HEK293 (cell line): ENCODE measurements at regions not wholly inside any gene's neighbourhood (a gene's known extent, or its start where the extent isn't known, plus 50 kb on each side); places are given as distances from the start of the nearest gene placed in this dataset.

Experiments used
- CTCF ChIP-seq: fragments of 450-650 bp; formaldehyde crosslinking; IDR thresholded peaks from 2 replicates; pipeline ENCODE4 v1.5.1; 2016; ENCODE audit warnings: missing biosample characterization, missing genetic modification characterization
- EGR2 ChIP-seq: fragments of 450-650 bp; formaldehyde crosslinking; IDR thresholded peaks from 2 replicates; pipeline ENCODE4 v1.5.1; 2016; ENCODE audit warnings: low read depth, missing biosample characterization, missing genetic modification characterization
- GFI1B ChIP-seq: fragments of 450-650 bp; formaldehyde crosslinking; IDR thresholded peaks from 2 replicates; pipeline ENCODE4 v1.5.1; 2016; ENCODE audit warnings: missing biosample characterization, missing genetic modification characterization
- GLIS1 ChIP-seq: fragments of 450-650 bp; formaldehyde crosslinking; IDR thresholded peaks from 2 replicates; pipeline ENCODE4 v1.5.1; 2016; ENCODE audit warnings: missing biosample characterization, missing genetic modification characterization
- KLF17 ChIP-seq: fragments of 450-650 bp; formaldehyde crosslinking; IDR thresholded peaks from 2 replicates; pipeline ENCODE4 v1.5.1; 2016; ENCODE audit warnings: missing biosample characterization, missing genetic modification characterization
- KLF9 ChIP-seq: fragments of 450-650 bp; formaldehyde crosslinking; IDR thresholded peaks from 2 replicates; pipeline ENCODE4 v1.5.1; 2016; ENCODE audit warnings: missing biosample characterization, missing genetic modification characterization, low read depth
- PATZ1 ChIP-seq: fragments of 450-650 bp; formaldehyde crosslinking; IDR thresholded peaks from 2 replicates; pipeline ENCODE4 v1.5.1; 2016; ENCODE audit warnings: missing biosample characterization, missing genetic modification characterization
- SCRT2 ChIP-seq: fragments of 450-650 bp; formaldehyde crosslinking; IDR thresholded peaks from 2 replicates; pipeline ENCODE4 v1.5.1; 2016; ENCODE audit warnings: missing biosample characterization, missing genetic modification characterization
- TRIM28 ChIP-seq: IDR thresholded peaks from 2 replicates; pipeline ENCODE4 v1.6.1; 2011; ENCODE audit warnings: low read length, control low read depth, borderline replicate concordance
- WT1 ChIP-seq: fragments of 450-650 bp; formaldehyde crosslinking; IDR thresholded peaks from 2 replicates; pipeline ENCODE4 v1.5.1; 2016; ENCODE audit warnings: missing biosample characterization, missing genetic modification characterization
- ZBTB17 ChIP-seq: fragments of 450-650 bp; formaldehyde crosslinking; IDR thresholded peaks from 2 replicates; pipeline ENCODE4 v1.5.1; 2016; ENCODE audit warnings: missing biosample characterization, missing genetic modification characterization
- ZBTB26 ChIP-seq: fragments of 450-650 bp; formaldehyde crosslinking; optimal IDR thresholded peaks from 2 replicates; pipeline ENCODE3; 2016; ENCODE audit warnings: missing biosample characterization, mild to moderate bottlenecking, missing genetic modification characterization
- ZEB2 ChIP-seq: fragments of 450-650 bp; formaldehyde crosslinking; IDR thresholded peaks from 2 replicates; pipeline ENCODE4 v1.5.1; 2016; ENCODE audit warnings: missing biosample characterization, missing genetic modification characterization
- ZFHX2 ChIP-seq: fragments of 450-650 bp; formaldehyde crosslinking; conservative IDR thresholded peaks from 2 replicates; pipeline ENCODE4 v1.5.1; 2016; ENCODE audit warnings: missing biosample characterization, missing genetic modification characterization
- ZNF10 ChIP-seq: fragments of 450-650 bp; formaldehyde crosslinking; IDR thresholded peaks from 2 replicates; pipeline ENCODE4 v1.5.1; 2017; ENCODE audit warnings: missing biosample characterization, missing genetic modification characterization
- ZNF121 ChIP-seq: fragments of 450-650 bp; formaldehyde crosslinking; IDR thresholded peaks from 2 replicates; pipeline ENCODE4 v1.5.1; 2016; ENCODE audit warnings: missing biosample characterization, missing genetic modification characterization
- ZNF2 ChIP-seq: fragments of 450-650 bp; formaldehyde crosslinking; IDR thresholded peaks from 2 replicates; pipeline ENCODE4 v1.5.1; 2016; ENCODE audit warnings: missing biosample characterization, missing genetic modification characterization
- ZNF211 ChIP-seq: fragments of 450-650 bp; formaldehyde crosslinking; IDR thresholded peaks from 2 replicates; pipeline ENCODE4 v1.5.1; 2016; ENCODE audit warnings: low read depth, missing biosample characterization, missing genetic modification characterization
- ZNF248 ChIP-seq: fragments of 450-650 bp; formaldehyde crosslinking; IDR thresholded peaks from 2 replicates; pipeline ENCODE4 v1.5.1; 2017; ENCODE audit warnings: missing biosample characterization, missing genetic modification characterization
- ZNF341 ChIP-seq: fragments of 450-650 bp; formaldehyde crosslinking; IDR thresholded peaks from 2 replicates; pipeline ENCODE4; 2016; ENCODE audit warnings: low read depth, missing biosample characterization, missing genetic modification characterization
- ZNF362 ChIP-seq: fragments of 450-650 bp; formaldehyde crosslinking; IDR thresholded peaks from 2 replicates; pipeline ENCODE4 v1.5.1; 2016; ENCODE audit warnings: missing biosample characterization, missing genetic modification characterization
- ZNF366 ChIP-seq: fragments of 450-650 bp; formaldehyde crosslinking; conservative IDR thresholded peaks from 2 replicates; pipeline ENCODE4 v1.5.1; 2016; ENCODE audit warnings: missing biosample characterization, missing genetic modification characterization
- ZNF394 ChIP-seq: fragments of 450-650 bp; formaldehyde crosslinking; IDR thresholded peaks from 2 replicates; pipeline ENCODE4 v1.5.1; 2016; ENCODE audit warnings: missing biosample characterization, missing genetic modification characterization, mild to moderate bottlenecking, moderate library complexity, borderline replicate concordance
- ZNF501 ChIP-seq: fragments of 450-650 bp; formaldehyde crosslinking; IDR thresholded peaks from 2 replicates; pipeline ENCODE4 v1.5.1; 2016; ENCODE audit warnings: missing biosample characterization, missing genetic modification characterization
- ZNF510 ChIP-seq: fragments of 450-650 bp; formaldehyde crosslinking; IDR thresholded peaks from 2 replicates; pipeline ENCODE4 v1.5.1; 2018; ENCODE audit warnings: mild to moderate bottlenecking, missing genetic modification characterization, missing biosample characterization; ENCODE audit not compliant: insufficient replicate concordance
- ZNF561 ChIP-seq: fragments of 450-650 bp; IDR thresholded peaks from 2 replicates; pipeline ENCODE4 v1.5.1; 2018; ENCODE audit warnings: missing biosample characterization, missing genetic modification characterization, borderline replicate concordance
- ZNF600 ChIP-seq: fragments of 450-650 bp; formaldehyde crosslinking; IDR thresholded peaks from 2 replicates; pipeline ENCODE4 v1.5.1; 2016; ENCODE audit warnings: missing biosample characterization, missing genetic modification characterization
- ZNF645 ChIP-seq: fragments of 450-650 bp; formaldehyde crosslinking; IDR thresholded peaks from 2 replicates; pipeline ENCODE4; 2016; ENCODE audit warnings: missing biosample characterization, missing genetic modification characterization
- ZNF658 ChIP-seq: fragments of 450-650 bp; formaldehyde crosslinking; IDR thresholded peaks from 2 replicates; pipeline ENCODE4; 2016; ENCODE audit warnings: missing biosample characterization, missing genetic modification characterization
- ZNF777 ChIP-seq: fragments of 450-650 bp; formaldehyde crosslinking; IDR thresholded peaks from 2 replicates; pipeline ENCODE4 v1.5.1; 2017; ENCODE audit warnings: missing biosample characterization, missing genetic modification characterization, borderline replicate concordance
- ZSCAN30 ChIP-seq: fragments of 450-650 bp; IDR thresholded peaks from 2 replicates; pipeline ENCODE4 v1.5.1; 2018; ENCODE audit warnings: missing biosample characterization, mild to moderate bottlenecking, missing genetic modification characterization, moderate library complexity

- TF ChIP-seq ZNF341 (tag by site-specific recombination) = peak; percentile 81
- TF ChIP-seq ZNF121 (tag by site-specific recombination) = peak; percentile 91
- peak; percentile 55; the same call in 1 of the 2 replicates for TF ChIP-seq ZNF362 (tag by site-specific recombination)
- TF ChIP-seq ZNF394 (tag by site-specific recombination) = peak; percentile 100
- peak; percentile 52; the same call in 1 of the 2 replicates for TF ChIP-seq WT1 (tag by site-specific recombination)
- TF ChIP-seq GLIS1 (tag by site-specific recombination) = peak; percentile 23; the same call in 1 of the 2 replicates
- TF ChIP-seq ZNF600 (tag by site-specific recombination) = peak; percentile 84
- TF ChIP-seq ZSCAN30 = 0 out of 2 replicates have a peak, but pooled peaks have one; percentile 30
- TF ChIP-seq TRIM28 = no peak
- TF ChIP-seq GFI1B (tag by site-specific recombination) = peak; percentile 44; the same call in 1 of the 2 replicates
- peak; percentile 68 for TF ChIP-seq ZNF501 (tag by site-specific recombination)
- TF ChIP-seq ZNF248 (tag by site-specific recombination) = no peak
- TF ChIP-seq ZNF211 = no peak
- TF ChIP-seq ZNF777 (tag by site-specific recombination) = no peak
- no peak for TF ChIP-seq ZNF658 (tag by site-specific recombination)
- peak; percentile 59; the same call in 1 of the 2 replicates for TF ChIP-seq ZNF366
- TF ChIP-seq ZFHX2 (tag by site-specific recombination) = peak; percentile 83
- TF ChIP-seq ZEB2 (tag by site-specific recombination) = peak; percentile 28; the same call in 1 of the 2 replicates
- peak; percentile 47 for TF ChIP-seq ZBTB26 (tag by site-specific recombination)
- peak; percentile 80 for TF ChIP-seq EGR2 (tag by site-specific recombination)
- TF ChIP-seq PATZ1 = peak; percentile 35; the same call in 1 of the 2 replicates
- peak; percentile 26 for TF ChIP-seq ZNF510 (tag by site-specific recombination)
- 0 out of 2 replicates have a peak, but pooled peaks have one; percentile 15 for TF ChIP-seq ZNF10 (tag by site-specific recombination)
- TF ChIP-seq KLF9 (tag by site-specific recombination) = peak; percentile 60
- TF ChIP-seq ZBTB17 (tag by site-specific recombination) = peak; percentile 97
- no peak for TF ChIP-seq KLF17 (tag by site-specific recombination)
- TF ChIP-seq CTCF = no peak
- no peak for TF ChIP-seq ZNF645
- TF ChIP-seq SCRT2 (tag by site-specific recombination) = peak; percentile 27; the same call in 1 of the 2 replicates
- TF ChIP-seq ZNF2 (tag by site-specific recombination) = 0 out of 2 replicates have a peak, but pooled peaks have one; percentile 73
- TF ChIP-seq ZNF561 (tag by site-specific recombination) = peak; percentile 93
These were observed 159.6 kb downstream of the TRIM27 start (continued) for GRCh38 chr6:28764014-28764723.
